Tibial nerve (tissue), 3 donors: ENCODE measurements at regions not wholly inside any gene's neighbourhood (a gene's known extent, or its start where the extent isn't known, plus 50 kb on each side); places are given as distances from the start of the nearest gene placed in this dataset.

ENCODE experiments used
- EP300 ChIP-seq, 2 donors: sonication (generic); formaldehyde crosslinking; IDR thresholded peaks; one replicate each; pipeline ENCODE4 v1.6.1; 2017; ENCODE audit warnings: antibody characterized with exemption in 2 of 2, mild to moderate bottlenecking in 1 of 2
- POLR2A ChIP-seq, 2 donors: fragments of 450-650 bp; IDR thresholded peaks; one replicate each; pipeline ENCODE4 v1.6.1; 2017; ENCODE audit warnings: antibody characterized with exemption in 2 of 2, mild to moderate bottlenecking in 2 of 2, moderate library complexity in 2 of 2

DNA sequence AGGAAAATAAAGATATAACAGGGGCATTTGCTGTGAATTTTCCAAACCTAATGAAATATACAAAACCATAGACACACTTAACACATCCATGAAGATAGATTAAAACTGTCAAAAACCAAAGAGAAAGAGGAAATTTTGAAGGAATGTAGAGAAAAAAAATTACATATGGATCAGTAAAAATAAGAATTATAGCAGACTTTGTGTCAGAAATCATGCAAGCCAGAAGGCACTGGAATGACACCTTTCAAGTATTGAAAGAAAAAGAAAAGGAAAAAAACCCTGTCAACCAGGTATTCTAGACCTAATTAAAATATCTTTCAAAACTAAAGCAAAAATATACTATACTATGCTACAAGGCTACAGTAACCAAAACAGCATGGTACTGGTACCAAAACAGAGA is 125.8 kb upstream of the PALMD start:
- no peak for TF ChIP-seq EP300 (IDR thresholded peaks at IDR 0.05)
- no peak for TF ChIP-seq POLR2A (IDR thresholded peaks at IDR 0.05)
